Renal pelvis (tissue), 1 donor: ENCODE measurements at regions not wholly inside any gene's neighbourhood (a gene's known extent, or its start where the extent isn't known, plus 50 kb on each side); places are given as distances from the start of the nearest gene placed in this dataset.

Experiments used
- DNase-seq: peaks from one replicate; pipeline ENCODE4 v3.0.0-alpha.2; 2013

- DNase-seq = no peak
Observed at GRCh38 chr3:21801631-21802030, 50.6 kb upstream of the ZNF385D start.

GRCh38 chr3:21803604-21804003 lies 52.6 kb upstream of the ZNF385D start:
- no peak for DNase-seq

GRCh38 chr3:21804330-21804729 lies 53.3 kb upstream of the ZNF385D start:
- no peak for DNase-seq

- DNase-seq = no peak
Observed at GRCh38 chr3:21806733-21807132, 55.7 kb upstream of the ZNF385D start.

GRCh38 chr3:21825684-21826083 lies 74.7 kb upstream of the ZNF385D start:
- DNase-seq = no peak

- DNase-seq = no peak
Observed at GRCh38 chr3:21826416-21826815, 75.4 kb upstream of the ZNF385D start.

GRCh38 chr3:21830541-21830940 lies 79.5 kb upstream of the ZNF385D start:
- no peak for DNase-seq

- no peak for DNase-seq
Observed at GRCh38 chr3:21835264-21835663, 84.3 kb upstream of the ZNF385D start.

GRCh38 chr3:21836227-21836626 lies 85.2 kb upstream of the ZNF385D start:
- DNase-seq = no peak

- DNase-seq = no peak
Observed at GRCh38 chr3:21839176-21839575, 88.2 kb upstream of the ZNF385D start.

GRCh38 chr3:21839592-21839991 lies 88.6 kb upstream of the ZNF385D start:
- peak; percentile 41 for DNase-seq

- DNase-seq = no peak
Observed at GRCh38 chr3:21847005-21847404, 96.0 kb upstream of the ZNF385D start.

GRCh38 chr3:21859124-21860081 lies 108.4 kb upstream of the ZNF385D start:
- DNase-seq = no peak

GRCh38 chr3:21860082-21860475 lies 109.1 kb upstream of the ZNF385D start:
- DNase-seq = no peak

GRCh38 chr3:21860657-21861056 lies 109.6 kb upstream of the ZNF385D start:
- DNase-seq = no peak

- DNase-seq = no peak
Observed at GRCh38 chr3:21876782-21877181, 125.8 kb upstream of the ZNF385D start.

GRCh38 chr3:21877214-21877754 lies 126.3 kb upstream of the ZNF385D start:
- DNase-seq = no peak

- DNase-seq = no peak
Observed at GRCh38 chr3:21879184-21879886, 128.3 kb upstream of the ZNF385D start.

GRCh38 chr3:21888656-21889055 lies 137.6 kb upstream of the ZNF385D start:
- DNase-seq = no peak

- no peak for DNase-seq
Observed at GRCh38 chr3:21889166-21889565, 138.2 kb upstream of the ZNF385D start.

- no peak for DNase-seq
Observed at GRCh38 chr3:21892104-21892503, 141.1 kb upstream of the ZNF385D start.

GRCh38 chr3:21893242-21893641 lies 142.2 kb upstream of the ZNF385D start:
- no peak for DNase-seq
